Large intestine (tissue), 3 donors: ENCODE measurements at regions not wholly inside any gene's neighbourhood (a gene's known extent, or its start where the extent isn't known, plus 50 kb on each side); places are given as distances from the start of the nearest gene placed in this dataset.
"Not testable (repeated sequence)": the region's sequence is repeated elsewhere in the genome, so short reads cannot be mapped to it uniquely, and the experiment has no call there.

Experiments
- DNase-seq, 2 donors: peaks; one replicate each; pipeline versions ENCODE4 v3.0.0 to v3.0.0-alpha.2; 2013
- H3K27ac ChIP-seq: one replicate; pipeline ENCODE4 v1.5.1; 2013; ENCODE audit warnings: low read length
- H3K27me3 ChIP-seq: 2 replicates; pipeline ENCODE4 v1.6.1; 2013; ENCODE audit warnings: low read length; ENCODE audit not compliant: control insufficient read depth, insufficient read depth
- H3K36me3 ChIP-seq: 2 replicates; pipeline ENCODE4 v1.6.1; 2013; ENCODE audit warnings: low read length; ENCODE audit not compliant: control insufficient read depth, insufficient read depth
- H3K4me1 ChIP-seq: one replicate; pipeline ENCODE4 v1.6.1; 2013; ENCODE audit warnings: low read length; ENCODE audit not compliant: control insufficient read depth, insufficient read depth
- H3K4me3 ChIP-seq: one replicate; pipeline ENCODE4 v1.5.1; 2013; ENCODE audit warnings: low read length
- H3K9me3 ChIP-seq: one replicate; pipeline ENCODE4 v1.6.1; 2013; ENCODE audit warnings: mild to moderate bottlenecking, low read depth, low read length, moderate library complexity; ENCODE audit not compliant: control insufficient read depth
- WGBS: methylation state at CpG from one replicate; pipeline ENCODE4 v1.1.5; 2013; ENCODE audit warnings: low lambda C conversion rate; ENCODE audit not compliant: insufficient coverage; 5-methylcytosine and 5-hydroxymethylcytosine counted together

DNA sequence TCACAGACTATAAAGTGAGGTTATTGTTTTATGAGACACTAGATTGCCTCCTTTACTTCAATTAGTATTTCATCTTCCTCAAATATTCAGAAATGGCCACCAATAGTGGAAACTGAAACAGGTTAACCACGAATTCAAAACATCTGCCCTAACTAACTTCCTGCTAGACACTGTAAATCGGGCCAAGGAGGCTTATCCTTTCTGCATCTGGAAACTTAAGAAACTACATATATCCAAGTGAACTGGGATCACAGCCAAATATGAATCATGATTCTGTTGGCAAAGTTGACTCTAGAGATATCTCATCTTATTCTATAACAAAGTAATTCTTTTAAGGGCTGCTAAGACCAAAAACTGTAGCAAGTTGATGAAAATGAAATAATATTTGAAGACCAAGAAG lies 136.6 kb upstream of the ZC3H15 start:
- Histone ChIP-seq H3K9me3 (peaks cover 4% of the 10 kb centered on the region), H3K4me3 (no peak overlapping the region), H3K27me3 (no peaks in the 10 kb centered on the region), H3K4me1 (no peaks in the 10 kb centered on the region), H3K36me3 (no peaks in the 10 kb centered on the region), H3K27ac (no peak overlapping the region)
- no CpG with 5 or more reads among the region's 2 CpGs for WGBS
- peak; percentile 3 to 19 for DNase-seq

DNA sequence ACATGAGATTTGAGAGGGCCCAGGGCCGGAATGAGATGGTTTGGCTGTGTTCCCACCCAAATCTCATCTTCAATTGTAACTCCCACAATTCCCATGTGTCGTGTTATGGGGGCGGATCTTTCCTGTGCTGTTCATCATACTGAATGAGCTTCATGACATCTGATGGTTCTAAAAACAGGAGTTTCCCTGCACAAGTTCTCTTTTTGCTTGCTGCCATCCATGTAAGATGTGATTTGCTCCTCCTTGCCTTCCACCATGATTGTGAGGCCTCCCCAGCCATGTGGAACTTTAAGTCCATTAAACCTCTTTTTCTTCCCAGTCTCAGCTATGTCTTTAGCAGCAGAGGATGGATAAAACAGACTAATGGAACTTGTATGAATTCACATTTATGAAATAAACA lies 131.9 kb upstream of the ZC3H15 start:
- H3K4me1 ChIP-seq, H3K9me3 ChIP-seq, H3K27ac ChIP-seq, H3K36me3 ChIP-seq, H3K4me3 ChIP-seq, H3K27me3 ChIP-seq, DNase-seq: not testable (repeated sequence)
- WGBS = no CpG with 5 or more reads among the region's 3 CpGs

DNA sequence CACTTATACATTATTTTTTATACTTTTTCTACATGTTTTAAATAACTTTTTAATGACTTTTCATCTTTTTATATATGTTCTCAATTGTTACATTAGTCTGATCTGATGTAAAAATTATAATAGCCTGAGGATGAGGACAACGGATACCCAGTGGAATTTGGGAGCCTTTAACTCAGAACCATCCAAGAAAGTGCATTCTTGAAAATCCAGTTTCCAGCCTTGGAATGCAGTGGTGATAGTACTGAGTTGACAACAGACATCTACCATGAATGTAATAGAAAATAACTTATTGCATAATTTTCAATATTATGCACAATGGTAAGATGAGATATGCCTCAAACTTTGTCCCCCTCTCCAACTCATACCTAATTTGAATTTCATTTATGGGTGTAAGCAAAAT lies 120.7 kb upstream of the ZC3H15 start:
- Histone ChIP-seq H3K36me3 (no peaks in the 10 kb centered on the region), H3K4me1 (no peaks in the 10 kb centered on the region), H3K9me3 (no peaks in the 10 kb centered on the region), H3K4me3 (no peak overlapping the region), H3K27me3 (no peaks in the 10 kb centered on the region), H3K27ac (no peak overlapping the region)
- WGBS = no CpG with 5 or more reads among the region's 1 CpG
- no peak for DNase-seq

DNA sequence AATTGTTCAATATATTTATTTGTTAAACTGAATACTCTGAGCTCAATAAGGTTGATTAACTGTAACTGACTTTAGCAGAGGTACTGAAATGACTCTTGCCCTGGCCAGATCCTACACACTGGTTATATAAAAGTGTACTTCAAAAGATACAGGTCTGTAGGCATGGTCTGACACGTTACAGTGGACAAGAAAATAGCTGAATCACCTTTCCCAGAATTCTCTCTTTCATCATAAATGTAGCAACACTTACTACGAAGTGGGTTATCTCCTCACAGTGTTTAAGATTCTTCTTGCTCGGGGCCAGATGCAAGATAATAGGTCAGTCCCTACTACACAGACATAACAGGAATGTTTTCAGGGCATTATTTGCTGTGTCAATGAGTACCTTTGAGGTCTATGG lies 107.0 kb upstream of the ZC3H15 start:
- 67% methylated on average over 1 of the region's 3 CpGs for WGBS
- Histone ChIP-seq H3K4me3 (no peak overlapping the region), H3K9me3 (peaks cover 3% of the 10 kb centered on the region), H3K36me3 (no peaks in the 10 kb centered on the region), H3K27me3 (no peaks in the 10 kb centered on the region), H3K27ac (peak overlapping the region; percentile 52), H3K4me1 (peaks cover 4% of the 10 kb centered on the region)
- DNase-seq = peak; percentile 53 to 72

DNA sequence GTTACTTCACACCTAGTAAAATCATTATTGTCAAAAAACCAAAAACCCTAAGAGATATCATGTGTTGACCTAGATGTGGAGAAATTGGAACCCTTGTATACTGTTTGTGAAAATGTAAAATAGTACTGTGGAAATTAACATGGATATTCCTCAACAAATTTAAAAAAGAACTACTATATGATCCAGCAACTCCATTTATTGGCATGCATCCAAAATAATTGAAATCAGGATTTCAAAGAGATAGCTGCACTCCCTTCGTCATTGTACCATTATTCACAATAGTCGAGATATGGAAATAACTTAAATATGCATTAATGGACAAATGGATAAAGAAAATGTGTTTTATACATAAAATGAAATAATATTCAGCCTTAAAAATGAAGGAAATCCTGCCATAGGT lies 105.3 kb upstream of the ZC3H15 start:
- Histone ChIP-seq H3K4me1 (peaks cover 4% of the 10 kb centered on the region), H3K9me3 (peaks cover 10% of the 10 kb centered on the region), H3K27ac (no peak overlapping the region), H3K27me3 (no peaks in the 10 kb centered on the region), H3K4me3 (no peak overlapping the region), H3K36me3 (no peaks in the 10 kb centered on the region)
- 100% methylated on average over 2 of the region's 2 CpGs for WGBS
- no peak for DNase-seq

DNA sequence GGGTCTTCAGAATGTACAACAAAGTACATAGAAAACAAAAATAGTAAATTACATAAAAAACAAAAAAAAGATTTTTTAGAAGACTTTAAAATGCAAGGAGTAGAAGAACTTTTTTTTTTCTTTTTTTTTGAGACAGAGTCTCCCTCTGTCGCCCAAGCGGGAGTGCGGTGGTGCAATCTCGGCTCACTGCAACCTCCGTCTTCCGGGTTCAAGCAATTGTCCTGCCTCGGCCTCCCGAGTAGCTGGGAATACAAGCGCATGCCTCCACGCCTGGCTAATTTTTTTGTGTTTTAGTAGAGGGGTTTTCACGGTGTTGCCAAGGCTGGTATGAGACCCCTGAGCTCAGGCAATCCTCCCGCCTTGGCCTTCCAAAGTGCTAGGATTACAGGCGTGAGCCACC lies 104.5 kb upstream of the ZC3H15 start:
- Histone ChIP-seq H3K36me3 (no peaks in the 10 kb centered on the region), H3K4me1 (peaks cover 4% of the 10 kb centered on the region), H3K4me3 (no peak overlapping the region), H3K9me3 (peaks cover 12% of the 10 kb centered on the region), H3K27ac (no peak overlapping the region), H3K27me3 (no peaks in the 10 kb centered on the region)
- DNase-seq = no peak
- WGBS = no CpG with 5 or more reads among the region's 13 CpGs

DNA sequence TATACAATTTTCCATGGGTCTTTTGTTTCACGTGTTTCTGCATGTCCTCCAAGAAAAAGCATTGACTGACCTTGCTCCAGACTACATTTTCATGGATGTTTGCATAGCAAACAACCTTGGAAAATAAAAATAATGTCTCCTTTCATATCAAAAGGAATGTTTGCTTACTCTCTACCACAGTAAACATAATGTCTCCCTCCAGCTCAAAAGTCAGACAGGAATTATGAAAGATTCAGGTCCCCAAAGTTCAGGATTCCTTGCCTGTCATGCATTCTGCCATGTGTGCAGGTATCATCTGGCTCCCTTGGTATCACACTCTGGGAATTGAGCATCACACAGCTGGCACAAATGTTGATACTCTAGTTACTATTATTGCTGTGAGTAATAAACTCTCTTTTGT lies 103.1 kb upstream of the ZC3H15 start:
- no peak overlapping the region for H3K4me3 ChIP-seq
- peaks cover 12% of the 10 kb centered on the region for H3K9me3 ChIP-seq
- no peaks in the 10 kb centered on the region for H3K36me3 ChIP-seq
- peaks cover 4% of the 10 kb centered on the region for H3K4me1 ChIP-seq
- no peak overlapping the region for H3K27ac ChIP-seq
- no peaks in the 10 kb centered on the region for H3K27me3 ChIP-seq
- DNase-seq = no peak
- 86% methylated on average over 1 of the region's 1 CpG for WGBS

DNA sequence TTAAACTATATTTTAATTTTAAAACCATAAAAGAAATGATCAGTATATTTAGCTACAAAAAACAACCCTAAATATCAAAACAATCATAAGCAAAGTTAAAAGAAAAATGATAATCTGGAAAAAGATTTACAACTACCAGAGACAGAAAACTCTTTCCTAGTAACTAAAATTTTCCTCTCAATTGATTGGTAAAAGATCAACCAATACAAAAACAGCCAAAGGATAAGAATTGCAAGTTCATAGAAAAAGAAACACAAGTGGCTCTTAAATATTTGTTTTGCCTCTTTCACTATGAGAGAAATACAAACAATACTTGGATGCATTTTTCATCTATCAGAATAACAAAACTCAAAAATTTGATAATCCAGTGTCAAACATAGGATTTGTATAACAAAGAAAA lies 101.8 kb upstream of the ZC3H15 start:
- no peak for DNase-seq
- Histone ChIP-seq H3K36me3 (no peaks in the 10 kb centered on the region), H3K9me3 (peaks cover 12% of the 10 kb centered on the region), H3K27ac (no peak overlapping the region), H3K4me1 (no peaks in the 10 kb centered on the region), H3K4me3 (no peak overlapping the region), H3K27me3 (no peaks in the 10 kb centered on the region)

DNA sequence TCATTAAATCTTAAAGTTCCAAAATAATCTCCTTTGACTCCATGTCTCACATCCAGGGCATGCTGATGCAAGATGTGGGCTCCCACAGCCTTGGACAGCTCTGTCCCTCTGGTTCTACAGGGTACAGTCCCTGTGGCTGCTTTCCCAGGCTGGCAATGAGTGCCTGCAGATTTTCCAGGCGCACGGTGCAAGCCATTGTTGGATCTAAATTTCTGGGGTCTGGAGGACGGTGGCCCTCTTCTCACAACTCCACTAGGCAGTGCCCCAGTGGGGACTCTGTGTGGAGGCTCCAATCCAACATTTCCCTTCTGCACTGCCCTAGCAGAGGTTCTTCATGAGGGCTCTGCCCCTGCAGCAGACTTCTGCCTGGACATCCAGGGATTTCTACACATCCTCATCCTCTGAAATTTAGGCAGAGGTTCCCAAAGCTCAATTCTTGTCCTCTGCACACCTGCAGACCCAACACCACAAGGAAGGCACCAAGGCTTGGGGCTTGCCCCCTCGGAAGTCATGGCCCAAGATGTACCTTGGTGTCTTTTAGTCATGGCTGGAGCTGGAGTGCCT lies 100.3 kb upstream of the ZC3H15 start:
- H3K4me1 ChIP-seq, H3K36me3 ChIP-seq, H3K27ac ChIP-seq, H3K27me3 ChIP-seq, H3K4me3 ChIP-seq: not testable (repeated sequence)
- WGBS = no CpG with 5 or more reads among the region's 4 CpGs
- peaks cover 12% of the 10 kb centered on the region for H3K9me3 ChIP-seq
- peak in 1 of 2 donors; percentile 1 for DNase-seq

DNA sequence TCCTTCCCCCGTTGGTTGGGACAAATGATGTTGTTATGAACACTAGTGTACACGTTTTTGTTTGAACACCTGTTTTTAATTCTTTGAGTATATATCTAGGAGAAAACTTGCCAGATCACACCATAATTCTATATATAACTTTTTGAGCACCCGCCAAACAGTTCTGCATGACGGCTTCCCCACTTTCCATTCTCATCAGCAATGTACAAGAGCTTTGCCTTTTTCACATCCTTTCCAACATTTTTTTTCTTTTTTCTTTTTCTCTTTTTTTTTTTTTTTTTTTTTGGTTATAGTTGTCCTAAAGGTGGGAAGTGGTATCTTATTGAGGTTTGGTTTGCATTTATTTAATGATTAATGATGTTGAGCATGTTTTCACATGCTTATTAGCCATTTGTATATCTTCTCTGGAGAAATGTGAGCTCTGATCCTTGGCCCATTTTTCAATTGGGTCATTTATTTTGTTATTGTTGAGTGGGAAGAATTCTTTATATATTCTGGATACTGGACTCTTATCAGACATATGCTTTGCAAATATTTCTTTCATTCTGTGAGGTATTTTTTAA lies 86.9 kb upstream of the ZC3H15 start:
- no peaks in the 10 kb centered on the region for H3K27me3 ChIP-seq
- H3K9me3 ChIP-seq = no peaks in the 10 kb centered on the region
- DNase-seq = no peak
- no peak overlapping the region for H3K4me3 ChIP-seq
- H3K27ac ChIP-seq = no peak overlapping the region
- H3K36me3 ChIP-seq = no peaks in the 10 kb centered on the region
- H3K4me1 ChIP-seq = no peaks in the 10 kb centered on the region
- WGBS = 50% methylated on average over 2 of the region's 4 CpGs

DNA sequence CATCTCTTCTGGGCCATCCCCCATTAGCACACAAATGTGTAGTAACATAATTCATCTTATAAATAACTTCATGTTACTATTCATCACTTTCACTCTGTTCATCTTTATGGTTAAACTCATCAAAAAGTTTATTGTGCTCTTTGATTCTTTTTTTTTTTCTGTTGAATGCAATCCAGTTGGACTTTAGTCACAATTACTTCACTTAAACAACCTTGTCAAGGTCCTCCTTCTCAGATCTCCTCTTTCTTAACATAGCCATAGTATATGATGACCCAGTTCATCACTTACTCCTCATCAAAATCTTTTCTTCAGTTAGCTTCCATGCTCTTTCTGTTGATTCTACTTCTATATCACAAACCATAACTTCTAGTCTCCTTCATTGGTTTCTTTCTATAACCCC lies 80.2 kb upstream of the ZC3H15 start:
- H3K36me3 ChIP-seq = no peaks in the 10 kb centered on the region
- DNase-seq = peak; percentile 25 to 63
- no peaks in the 10 kb centered on the region for H3K4me1 ChIP-seq
- no peak overlapping the region for H3K4me3 ChIP-seq
- H3K27me3 ChIP-seq = no peaks in the 10 kb centered on the region
- no peak overlapping the region for H3K27ac ChIP-seq
- H3K9me3 ChIP-seq = no peaks in the 10 kb centered on the region
